ENCODE measurements at regions not wholly inside any gene's neighbourhood (a gene's known extent, or its start where the extent isn't known, plus 50 kb on each side); places are given as distances from the start of the nearest gene placed in this dataset.

GRCh38 chr14:30331030-30331429 lies 227.9 kb upstream of the G2E3 start:
- Histone ChIP-seq H3K4me2 (no peak overlapping the region), H3K9me3 (no peaks in the 10 kb centered on the region), H3K27ac (no peak overlapping the region), H3K4me1 (no peaks in the 10 kb centered on the region), H3K4me3 (no peak overlapping the region)
- FAIRE-seq (no peak), ATAC-seq (no peak), DNase-seq (ENCODE audit: low read depth in 1 of 2, low spot score in 1 of 2) (no peak)
- POLR2A ChIA-PET, result no interaction called here
- TF ChIP-seq RAD21 (conservative IDR thresholded peaks at IDR 0.05 in 1 of 2, IDR thresholded peaks at IDR 0.05 in 1 of 2), result no peak
- CTCF ChIA-PET, result no interaction called here

DNA sequence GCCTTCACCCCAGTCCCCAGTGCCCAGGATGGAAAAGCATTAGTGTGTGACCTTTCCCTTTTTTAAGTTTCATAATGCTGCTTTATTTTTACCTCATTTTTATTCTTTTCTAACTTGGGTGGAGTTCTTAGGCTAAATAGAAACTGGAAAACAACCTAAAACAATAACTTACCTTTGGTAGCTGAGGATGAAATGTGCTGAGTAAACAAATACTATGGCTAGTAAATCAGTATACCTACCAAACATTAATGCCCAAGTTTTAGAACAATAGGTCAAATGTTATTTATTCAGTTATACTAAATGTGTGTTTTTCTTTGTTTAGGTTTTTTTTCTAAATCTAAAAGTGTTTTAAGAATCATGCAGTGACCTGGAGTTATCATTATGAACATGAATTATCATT lies 226.6 kb upstream of the G2E3 start:
- no peak for DNase-seq (ENCODE audit: low read depth in 1 of 2, low spot score in 1 of 2)
- Histone ChIP-seq H3K4me3 (no peak overlapping the region), H3K9me3 (no peaks in the 10 kb centered on the region), H3K4me2 (no peak overlapping the region), H3K27ac (no peak overlapping the region), H3K4me1 (no peaks in the 10 kb centered on the region)
- ChIA-PET POLR2A (no interaction called here), CTCF (no interaction called here)
- no peak for ATAC-seq
- TF ChIP-seq HOXA7 (CRISPR knock-in tag; IDR thresholded peaks at IDR 0.05) (no peak), MAFK (IDR thresholded peaks at IDR 0.05; ENCODE audit: partially characterized antibody) (peak; percentile 81)
- FAIRE-seq, result no peak

GRCh38 chr14:30333934-30334333 lies 225.0 kb upstream of the G2E3 start:
- Histone ChIP-seq H3K4me2 (no peak overlapping the region), H3K4me1 (no peaks in the 10 kb centered on the region), H3K27ac (no peak overlapping the region), H3K9me3 (no peaks in the 10 kb centered on the region), H3K4me3 (no peak overlapping the region)
- ChIA-PET CTCF (interaction anchor here (0.6 kb wide), 1 partner anchor 1597 kb away, joined by 4 read pairs; no protein-coding TSS in a partner anchor), POLR2A (no interaction called here)
- TF ChIP-seq HOXB13 (CRISPR knock-in tag; IDR thresholded peaks at IDR 0.05; ENCODE audit: low read depth), result no peak
- TF ChIP-seq FOXS1 (CRISPR knock-in tag; IDR thresholded peaks at IDR 0.05), result no peak
- TF ChIP-seq, protein P1, sequence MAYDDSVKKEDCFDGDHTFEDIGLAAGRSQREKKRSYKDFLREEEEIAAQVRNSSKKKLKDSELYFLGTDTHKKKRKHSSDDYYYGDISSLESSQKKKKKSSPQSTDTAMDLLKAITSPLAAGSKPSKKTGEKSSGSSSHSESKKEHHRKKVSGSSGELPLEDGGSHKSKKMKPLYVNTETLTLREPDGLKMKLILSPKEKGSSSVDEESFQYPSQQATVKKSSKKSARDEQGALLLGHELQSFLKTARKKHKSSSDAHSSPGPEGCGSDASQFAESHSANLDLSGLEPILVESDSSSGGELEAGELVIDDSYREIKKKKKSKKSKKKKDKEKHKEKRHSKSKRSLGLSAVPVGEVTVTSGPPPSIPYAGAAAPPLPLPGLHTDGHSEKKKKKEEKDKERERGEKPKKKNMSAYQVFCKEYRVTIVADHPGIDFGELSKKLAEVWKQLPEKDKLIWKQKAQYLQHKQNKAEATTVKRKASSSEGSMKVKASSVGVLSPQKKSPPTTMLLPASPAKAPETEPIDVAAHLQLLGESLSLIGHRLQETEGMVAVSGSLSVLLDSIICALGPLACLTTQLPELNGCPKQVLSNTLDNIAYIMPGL (CRISPR knock-in tag; IDR thresholded peaks at IDR 0.05; ENCODE audit: borderline replicate concordance), result no peak
- no peak for TF ChIP-seq POLR2A (IDR thresholded peaks at IDR 0.05; ENCODE audit: low read length)
- no peak for TF ChIP-seq GATA3 (IDR thresholded peaks at IDR 0.05; ENCODE audit: borderline replicate concordance)
- no peak for TF ChIP-seq HOXB5 (CRISPR knock-in tag; IDR thresholded peaks at IDR 0.05)
- TF ChIP-seq, protein P2, sequence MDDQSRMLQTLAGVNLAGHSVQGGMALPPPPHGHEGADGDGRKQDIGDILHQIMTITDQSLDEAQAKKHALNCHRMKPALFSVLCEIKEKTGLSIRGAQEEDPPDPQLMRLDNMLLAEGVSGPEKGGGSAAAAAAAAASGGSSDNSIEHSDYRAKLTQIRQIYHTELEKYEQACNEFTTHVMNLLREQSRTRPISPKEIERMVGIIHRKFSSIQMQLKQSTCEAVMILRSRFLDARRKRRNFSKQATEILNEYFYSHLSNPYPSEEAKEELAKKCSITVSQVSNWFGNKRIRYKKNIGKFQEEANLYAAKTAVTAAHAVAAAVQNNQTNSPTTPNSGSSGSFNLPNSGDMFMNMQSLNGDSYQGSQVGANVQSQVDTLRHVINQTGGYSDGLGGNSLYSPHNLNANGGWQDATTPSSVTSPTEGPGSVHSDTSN (IDR thresholded peaks at IDR 0.05), result no peak
- no peak for TF ChIP-seq PHF8 (IDR thresholded peaks at IDR 0.05; ENCODE audit: borderline replicate concordance, low read depth)
- TF ChIP-seq, protein P3, sequence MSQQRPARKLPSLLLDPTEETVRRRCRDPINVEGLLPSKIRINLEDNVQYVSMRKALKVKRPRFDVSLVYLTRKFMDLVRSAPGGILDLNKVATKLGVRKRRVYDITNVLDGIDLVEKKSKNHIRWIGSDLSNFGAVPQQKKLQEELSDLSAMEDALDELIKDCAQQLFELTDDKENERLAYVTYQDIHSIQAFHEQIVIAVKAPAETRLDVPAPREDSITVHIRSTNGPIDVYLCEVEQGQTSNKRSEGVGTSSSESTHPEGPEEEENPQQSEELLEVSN (IDR thresholded peaks at IDR 0.05; ENCODE audit: borderline replicate concordance, low read depth), result no peak
- DNase-seq (ENCODE audit: low read depth in 1 of 2, low spot score in 1 of 2) (no peak), ATAC-seq (no peak), FAIRE-seq (no peak)
- 0% methylated on average over 2 of the region's 2 CpGs for WGBS (ENCODE audit: missing lambda C conversion rate)

DNA sequence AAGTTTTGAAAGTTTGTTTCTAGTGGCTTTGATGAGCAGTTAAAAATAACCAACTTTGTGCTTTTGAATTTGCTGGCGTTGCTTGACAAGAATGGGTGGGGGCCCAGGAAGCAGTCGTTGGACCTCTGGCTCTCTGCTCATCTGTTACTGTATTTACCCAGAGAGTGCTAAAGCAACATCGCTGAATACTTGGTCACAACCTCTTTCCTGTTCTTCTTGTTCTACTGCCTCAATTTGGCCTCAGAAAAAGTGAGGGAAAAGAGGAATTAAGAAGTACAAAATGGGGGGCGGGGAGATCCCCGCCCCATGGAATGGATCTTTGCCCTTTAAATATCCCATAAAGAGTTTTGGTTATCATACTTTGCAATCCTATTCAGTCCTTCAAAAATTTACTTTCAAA lies 221.5 kb upstream of the G2E3 start:
- Histone ChIP-seq H3K9me3 (no peaks in the 10 kb centered on the region), H3K4me3 (no peak overlapping the region), H3K27ac (no peak overlapping the region), H3K4me2 (no peak overlapping the region), H3K4me1 (no peaks in the 10 kb centered on the region)
- ATAC-seq (no peak), FAIRE-seq (no peak), DNase-seq (ENCODE audit: low read depth in 1 of 2, low spot score in 1 of 2) (no peak)
- TF ChIP-seq CBX2 (IDR thresholded peaks at IDR 0.05; ENCODE audit: borderline replicate concordance, low read depth), result no peak
- no peak for TF ChIP-seq ZNF302 (CRISPR knock-in tag; IDR thresholded peaks at IDR 0.05)
- 2% methylated on average over 5 of the region's 5 CpGs for WGBS (ENCODE audit: missing lambda C conversion rate)
- ChIA-PET CTCF (no interaction called here), POLR2A (no interaction called here)

DNA sequence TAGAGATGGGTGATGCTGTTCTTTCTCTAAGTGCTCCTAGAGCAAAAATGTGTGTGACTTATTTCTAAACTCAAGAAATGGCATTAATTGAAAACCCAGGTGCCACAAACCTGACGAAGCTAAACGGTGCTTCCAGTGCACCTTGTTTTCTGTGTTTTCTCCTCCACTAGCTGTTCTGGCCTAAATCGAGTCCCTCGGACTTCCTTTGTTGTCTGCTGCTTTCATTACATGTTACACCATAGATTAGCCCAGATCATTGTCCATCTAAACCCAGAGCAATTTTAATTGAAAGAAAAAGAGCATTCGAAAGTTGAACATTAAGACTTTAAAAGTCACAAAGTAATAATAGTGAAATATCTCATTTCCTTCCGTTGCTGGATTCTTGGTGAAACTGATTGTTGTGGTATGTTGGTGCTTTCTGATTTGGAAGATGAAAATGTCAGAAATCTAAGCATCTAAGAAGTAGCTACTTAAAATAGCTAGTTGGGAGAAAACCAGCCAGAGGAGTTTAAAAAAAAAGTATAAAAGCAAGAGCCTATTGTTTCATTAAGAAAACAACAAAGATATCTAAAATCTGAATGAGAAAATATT lies 219.6 kb upstream of the G2E3 start:
- ChIA-PET CTCF (no interaction called here), POLR2A (no interaction called here)
- 16% methylated on average over 6 of the region's 6 CpGs for WGBS (ENCODE audit: missing lambda C conversion rate)
- Histone ChIP-seq H3K4me2 (no peak overlapping the region), H3K9me3 (no peaks in the 10 kb centered on the region), H3K4me3 (no peak overlapping the region), H3K27ac (no peak overlapping the region), H3K4me1 (no peaks in the 10 kb centered on the region)
- TF ChIP-seq, protein P4, sequence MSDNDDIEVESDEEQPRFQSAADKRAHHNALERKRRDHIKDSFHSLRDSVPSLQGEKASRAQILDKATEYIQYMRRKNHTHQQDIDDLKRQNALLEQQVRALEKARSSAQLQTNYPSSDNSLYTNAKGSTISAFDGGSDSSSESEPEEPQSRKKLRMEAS (IDR thresholded peaks at IDR 0.05), result no peak
- no peak for TF ChIP-seq ZSCAN20 (CRISPR knock-in tag; IDR thresholded peaks at IDR 0.05)
- TF ChIP-seq, protein P5, sequence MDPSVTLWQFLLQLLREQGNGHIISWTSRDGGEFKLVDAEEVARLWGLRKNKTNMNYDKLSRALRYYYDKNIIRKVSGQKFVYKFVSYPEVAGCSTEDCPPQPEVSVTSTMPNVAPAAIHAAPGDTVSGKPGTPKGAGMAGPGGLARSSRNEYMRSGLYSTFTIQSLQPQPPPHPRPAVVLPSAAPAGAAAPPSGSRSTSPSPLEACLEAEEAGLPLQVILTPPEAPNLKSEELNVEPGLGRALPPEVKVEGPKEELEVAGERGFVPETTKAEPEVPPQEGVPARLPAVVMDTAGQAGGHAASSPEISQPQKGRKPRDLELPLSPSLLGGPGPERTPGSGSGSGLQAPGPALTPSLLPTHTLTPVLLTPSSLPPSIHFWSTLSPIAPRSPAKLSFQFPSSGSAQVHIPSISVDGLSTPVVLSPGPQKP (IDR thresholded peaks at IDR 0.05; ENCODE audit: low read depth, low read length), result no peak
- no peak for TF ChIP-seq TP53 (CRISPR knock-in tag; IDR thresholded peaks at IDR 0.05)
- no peak for TF ChIP-seq NFE2L2 (conservative IDR thresholded peaks at IDR 0.05; ENCODE audit: low read length)
- TF ChIP-seq EP300 (IDR thresholded peaks at IDR 0.05), result no peak
- no peak for TF ChIP-seq CHD2 (IDR thresholded peaks at IDR 0.05; ENCODE audit: low read length, partially characterized antibody)
- TF ChIP-seq, protein P2 (IDR thresholded peaks at IDR 0.05), result no peak
- FAIRE-seq (no peak), DNase-seq (ENCODE audit: low read depth in 1 of 2, low spot score in 1 of 2) (no peak), ATAC-seq (no peak)
